Osteocyte (in vitro differentiated cells): ENCODE measurements at regions not wholly inside any gene's neighbourhood (a gene's known extent, or its start where the extent isn't known, plus 50 kb on each side); places are given as distances from the start of the nearest gene placed in this dataset.

ENCODE experiments used
- DNase-seq: peaks from one replicate; pipeline ENCODE4 v3.0.0; 2021; ENCODE audit warnings: mixed read lengths; ENCODE audit not compliant: unreplicated experiment; ENCODE audit errors: extremely low spot score
- H3K27ac Mint-ChIP-seq: one replicate; pipeline ENCODE4 v1.8.0; 2021; ENCODE audit warnings: mild to moderate bottlenecking, mixed read lengths; ENCODE audit not compliant: unreplicated experiment
- H3K27me3 Mint-ChIP-seq: one replicate; pipeline ENCODE4 v1.8.0; 2021; ENCODE audit warnings: mixed read lengths; ENCODE audit not compliant: unreplicated experiment
- H3K36me3 Mint-ChIP-seq: one replicate; pipeline ENCODE4 v1.8.0; 2021; ENCODE audit warnings: mixed read lengths; ENCODE audit not compliant: unreplicated experiment
- H3K4me1 Mint-ChIP-seq: one replicate; pipeline ENCODE4 v1.8.0; 2021; ENCODE audit warnings: mixed read lengths; ENCODE audit not compliant: unreplicated experiment
- H3K4me3 Mint-ChIP-seq: one replicate; pipeline ENCODE4 v1.8.0; 2021; ENCODE audit warnings: mild to moderate bottlenecking, moderate library complexity, mixed read lengths; ENCODE audit not compliant: unreplicated experiment
- H3K9me3 Mint-ChIP-seq: one replicate; pipeline ENCODE4 v1.8.0; 2021; ENCODE audit warnings: mixed read lengths; ENCODE audit not compliant: unreplicated experiment
- CTCF ChIP-seq: fragments of 200-600 bp; sonication (generic); IDR thresholded peaks from 2 replicates; pipeline ENCODE4 v1.5.0; 2021; ENCODE audit warnings: antibody characterized with exemption, mild to moderate bottlenecking, moderate library complexity

- DNase-seq, result no peak
- H3K4me3 Mint-ChIP-seq, result no peak overlapping the region
- TF ChIP-seq CTCF, result no peak
- no peak overlapping the region for H3K27ac Mint-ChIP-seq
- H3K9me3 Mint-ChIP-seq, result peaks cover 18% of the 10 kb centered on the region
- no peaks in the 10 kb centered on the region for H3K36me3 Mint-ChIP-seq
- peaks cover 5% of the 10 kb centered on the region for H3K4me1 Mint-ChIP-seq
- H3K27me3 Mint-ChIP-seq, result no peaks in the 10 kb centered on the region
Measured at GRCh38 chr4:19256823-19257222, 994.9 kb upstream of the SLIT2 start.

DNA sequence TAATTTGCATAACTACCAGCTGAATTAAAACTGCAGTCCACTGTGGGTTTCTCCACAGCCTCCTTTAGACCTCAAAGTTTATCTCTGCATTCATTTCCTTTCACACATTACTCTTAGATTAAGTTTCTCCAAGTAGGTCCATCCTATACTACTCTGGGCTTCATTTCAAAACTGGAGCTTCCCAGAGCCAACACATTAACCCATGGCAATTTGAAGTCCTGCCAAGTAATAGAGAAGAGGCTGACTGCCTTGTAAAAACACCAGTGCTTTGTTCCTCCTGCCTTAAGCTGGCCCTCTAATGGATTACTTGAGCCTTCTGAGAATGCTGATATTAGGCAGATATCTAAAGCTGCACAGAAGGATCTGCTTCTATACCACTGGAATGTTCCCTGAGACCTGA is 997.2 kb upstream of the SLIT2 start:
- Mint-ChIP-seq H3K4me3 (no peak overlapping the region), H3K9me3 (peaks cover 18% of the 10 kb centered on the region), H3K36me3 (no peaks in the 10 kb centered on the region), H3K27ac (no peak overlapping the region), H3K27me3 (no peaks in the 10 kb centered on the region), H3K4me1 (peaks cover 5% of the 10 kb centered on the region)
- DNase-seq, result no peak
- TF ChIP-seq CTCF, result no peak

- no peaks in the 10 kb centered on the region for H3K36me3 Mint-ChIP-seq
- H3K4me1 Mint-ChIP-seq, result no peaks in the 10 kb centered on the region
- no peaks in the 10 kb centered on the region for H3K27me3 Mint-ChIP-seq
- DNase-seq, result no peak
- no peak overlapping the region for H3K4me3 Mint-ChIP-seq
- peaks cover 11% of the 10 kb centered on the region for H3K9me3 Mint-ChIP-seq
- no peak overlapping the region for H3K27ac Mint-ChIP-seq
- no peak for TF ChIP-seq CTCF
Measured at GRCh38 chr4:19248023-19248422, 1003.7 kb upstream of the SLIT2 start.

DNA sequence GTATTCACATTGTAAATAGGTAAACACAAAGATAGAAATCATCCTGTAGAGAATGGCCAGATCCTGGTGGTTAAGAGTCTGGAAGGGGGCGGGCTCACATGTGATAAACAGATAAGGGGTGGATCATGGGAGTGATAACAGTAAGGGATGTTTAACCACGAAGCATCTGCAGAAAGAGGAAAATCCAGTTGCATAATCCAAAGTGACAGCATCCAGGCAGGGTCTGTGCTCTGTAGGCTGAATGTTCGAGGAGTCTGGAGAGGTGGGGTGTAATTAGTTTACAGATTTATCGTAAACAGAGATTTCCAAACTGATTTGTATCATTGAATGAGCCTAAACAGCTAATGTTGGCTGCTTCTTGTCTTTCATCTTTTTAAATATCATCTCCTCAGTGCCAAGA is 1009.8 kb upstream of the SLIT2 start:
- Mint-ChIP-seq H3K4me3 (no peak overlapping the region), H3K9me3 (peaks cover 11% of the 10 kb centered on the region), H3K36me3 (no peaks in the 10 kb centered on the region), H3K27ac (no peak overlapping the region), H3K4me1 (peaks cover 8% of the 10 kb centered on the region), H3K27me3 (no peaks in the 10 kb centered on the region)
- TF ChIP-seq CTCF, result no peak
- no peak for DNase-seq

- no peak for DNase-seq
- H3K36me3 Mint-ChIP-seq, result no peaks in the 10 kb centered on the region
- no peaks in the 10 kb centered on the region for H3K9me3 Mint-ChIP-seq
- no peaks in the 10 kb centered on the region for H3K27me3 Mint-ChIP-seq
- H3K4me1 Mint-ChIP-seq, result peaks cover 8% of the 10 kb centered on the region
- no peak overlapping the region for H3K4me3 Mint-ChIP-seq
- no peak overlapping the region for H3K27ac Mint-ChIP-seq
- TF ChIP-seq CTCF, result no peak
Measured at GRCh38 chr4:19239565-19239964, 1012.1 kb upstream of the SLIT2 start.
